Fibroblast of mammary gland (primary cell): ENCODE measurements at regions not wholly inside any gene's neighbourhood (a gene's known extent, or its start where the extent isn't known, plus 50 kb on each side); places are given as distances from the start of the nearest gene placed in this dataset.

ENCODE experiments used
- DNase-seq: peaks from one replicate; pipeline ENCODE4 v3.0.0-alpha.2; 2010; ENCODE audit warnings: low read depth
- H3K4me3 ChIP-seq: 2 replicates; pipeline ENCODE4 v1.5.1; 2011; ENCODE audit warnings: low read depth, mild to moderate bottlenecking, low read length, moderate library complexity; ENCODE audit not compliant: control insufficient read depth
- CTCF ChIP-seq: conservative IDR thresholded peaks from 2 replicates; pipeline ENCODE4 v1.5.1; 2011; ENCODE audit warnings: low read depth, low read length, inconsistent platforms; ENCODE audit not compliant: control insufficient read depth, insufficient read depth

GRCh38 chr15:57767481-57767880 is 61.0 kb downstream of the POLR2M start:
- no peak overlapping the region for H3K4me3 ChIP-seq
- no peak for TF ChIP-seq CTCF
- no peak for DNase-seq

- peak; percentile 82 for DNase-seq
- TF ChIP-seq CTCF: no peak
- H3K4me3 ChIP-seq: no peak overlapping the region
These were observed 62.8 kb downstream of the POLR2M start for GRCh38 chr15:57769266-57769665.

- no peak for DNase-seq
- no peak for TF ChIP-seq CTCF
- no peak overlapping the region for H3K4me3 ChIP-seq
These were observed 64.0 kb downstream of the POLR2M start for GRCh38 chr15:57770495-57770894.

GRCh38 chr15:57772223-57772957 is 65.9 kb downstream of the POLR2M start:
- peak; percentile 77 for DNase-seq
- no peak for TF ChIP-seq CTCF
- no peak overlapping the region for H3K4me3 ChIP-seq

GRCh38 chr15:57773051-57773450 is 66.5 kb downstream of the POLR2M start:
- H3K4me3 ChIP-seq: no peak overlapping the region
- no peak for TF ChIP-seq CTCF
- DNase-seq: no peak

GRCh38 chr15:57777003-57777402 is 70.5 kb downstream of the POLR2M start:
- TF ChIP-seq CTCF: no peak
- H3K4me3 ChIP-seq: no peak overlapping the region

More at GRCh38 chr15:57777003-57777402, 70.5 kb downstream of the POLR2M start:
- no peak for DNase-seq
